ENCODE measurements at regions not wholly inside any gene's neighbourhood (a gene's known extent, or its start where the extent isn't known, plus 50 kb on each side); places are given as distances from the start of the nearest gene placed in this dataset.
"Not testable (repeated sequence)": the region's sequence is repeated elsewhere in the genome, so short reads cannot be mapped to it uniquely, and the experiment has no call there.

DNA sequence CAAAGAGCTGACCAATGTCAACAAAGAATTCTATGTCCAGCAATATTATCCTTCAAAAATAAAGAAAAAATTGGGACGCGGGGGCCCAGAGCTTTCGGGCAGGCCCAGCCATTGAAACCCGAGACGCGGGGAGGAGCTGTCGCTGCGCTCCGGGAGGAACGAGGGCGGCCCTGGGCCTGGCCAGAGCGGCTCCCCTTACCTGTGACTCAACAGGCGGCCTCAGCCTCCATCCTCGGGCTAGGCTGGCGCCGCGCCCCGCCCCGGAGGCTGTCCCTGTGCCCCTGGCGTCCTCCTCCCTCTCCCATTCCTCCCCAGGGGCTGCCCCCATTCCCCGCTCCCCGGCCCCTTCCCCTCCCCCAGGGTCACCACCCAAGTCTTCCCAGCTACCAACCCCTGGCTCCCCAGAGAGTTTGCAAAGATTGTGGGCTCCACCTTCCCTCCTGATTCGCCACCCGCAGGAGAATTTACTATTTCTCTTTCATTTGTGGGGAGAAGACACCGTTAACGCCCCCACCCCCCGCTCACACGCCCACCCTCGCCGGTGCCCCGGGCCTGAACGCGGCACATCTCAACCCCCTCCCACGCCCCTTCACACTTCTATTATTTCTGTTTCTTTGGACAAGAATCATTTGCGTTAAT is 127.9 kb downstream of the ARRDC4 start:
- not testable (repeated sequence) for TF ChIP-seq POLR2A, CTCF (IDR thresholded peaks at IDR 0.05)
